ENCODE measurements at regions not wholly inside any gene's neighbourhood (a gene's known extent, or its start where the extent isn't known, plus 50 kb on each side); places are given as distances from the start of the nearest gene placed in this dataset.

DNA sequence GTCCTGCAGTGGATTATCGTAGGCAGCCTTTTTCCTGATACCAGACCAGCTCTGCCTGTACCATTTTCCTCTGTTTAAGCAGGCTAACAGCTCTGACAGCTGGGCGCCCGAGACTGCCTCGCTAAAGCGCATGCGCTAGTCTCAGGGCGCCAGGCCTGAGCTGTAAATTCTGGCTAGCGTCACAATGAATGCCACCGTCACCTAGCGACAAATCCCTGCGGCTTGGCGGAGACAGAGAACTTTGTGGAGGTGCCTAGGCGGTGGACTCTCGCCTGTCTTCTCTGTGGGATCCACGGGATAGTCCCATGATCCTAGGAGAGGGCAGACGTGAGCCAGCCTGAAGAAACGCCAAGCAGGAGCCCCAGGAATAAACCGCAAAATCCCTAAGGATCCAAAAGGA lies 573.9 kb downstream of the KCNJ18 start:
- POLR2A ChIA-PET = no interaction called here
- peaks cover 49% of the 10 kb centered on the region for H3K9me3 Mint-ChIP-seq
- H3K4me3 Mint-ChIP-seq = no peak overlapping the region
- H3K36me3 Mint-ChIP-seq = peaks cover 52% of the 10 kb centered on the region
- peaks cover 4% of the 10 kb centered on the region for H3K27me3 Mint-ChIP-seq (ENCODE audit: low read depth)
- no peaks in the 10 kb centered on the region for H3K4me1 Mint-ChIP-seq
- no peak for DNase-seq (ENCODE audit: low spot score)
- CTCF ChIA-PET = no interaction called here
- no peak overlapping the region for H3K27ac Mint-ChIP-seq
- TF ChIP-seq NR2C2 (CRISPR knock-in tag; IDR thresholded peaks at IDR 0.05) (no peak), ZNF532 (CRISPR knock-in tag; IDR thresholded peaks at IDR 0.05; ENCODE audit: borderline replicate concordance) (no peak), FOXJ3 (CRISPR knock-in tag; IDR thresholded peaks at IDR 0.05; ENCODE audit: borderline replicate concordance) (no peak)
- no peak for ATAC-seq

- H3K9me3 Mint-ChIP-seq = peaks cover 52% of the 10 kb centered on the region
- CTCF ChIA-PET = no interaction called here
- no peak overlapping the region for H3K27ac Mint-ChIP-seq
- no peak for TF ChIP-seq ZBTB21 (CRISPR knock-in tag; IDR thresholded peaks at IDR 0.05; ENCODE audit: borderline replicate concordance)
- no peak for TF ChIP-seq KAT7 (CRISPR knock-in tag; IDR thresholded peaks at IDR 0.05; ENCODE audit: borderline replicate concordance)
- no peak for TF ChIP-seq NFATC4 (CRISPR knock-in tag; IDR thresholded peaks at IDR 0.05)
- no peak for TF ChIP-seq MXD4 (CRISPR knock-in tag; IDR thresholded peaks at IDR 0.05; ENCODE audit: borderline replicate concordance)
- ATAC-seq (no peak), DNase-seq (ENCODE audit: low spot score) (no peak)
- H3K4me3 Mint-ChIP-seq = no peak overlapping the region
- POLR2A ChIA-PET = no interaction called here
- H3K4me1 Mint-ChIP-seq = no peaks in the 10 kb centered on the region
- peaks cover 10% of the 10 kb centered on the region for H3K27me3 Mint-ChIP-seq (ENCODE audit: low read depth)
- H3K36me3 Mint-ChIP-seq = peaks cover 58% of the 10 kb centered on the region
Observed at GRCh38 chr17:22267019-22267418, 574.7 kb downstream of the KCNJ18 start.

GRCh38 chr17:22268214-22268911 lies 576.0 kb downstream of the KCNJ18 start:
- TF ChIP-seq ZNF281 (CRISPR knock-in tag; IDR thresholded peaks at IDR 0.05) = no peak
- TF ChIP-seq ZNF317 (CRISPR knock-in tag; IDR thresholded peaks at IDR 0.05; ENCODE audit: borderline replicate concordance, low read depth) = no peak
- TF ChIP-seq, protein P1, sequence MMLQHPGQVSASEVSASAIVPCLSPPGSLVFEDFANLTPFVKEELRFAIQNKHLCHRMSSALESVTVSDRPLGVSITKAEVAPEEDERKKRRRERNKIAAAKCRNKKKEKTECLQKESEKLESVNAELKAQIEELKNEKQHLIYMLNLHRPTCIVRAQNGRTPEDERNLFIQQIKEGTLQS (CRISPR knock-in tag; conservative IDR thresholded peaks at IDR 0.05) = no peak
- TF ChIP-seq ZNF532 (CRISPR knock-in tag; IDR thresholded peaks at IDR 0.05; ENCODE audit: borderline replicate concordance) = no peak
- no peak for TF ChIP-seq GRHL2 (CRISPR knock-in tag; IDR thresholded peaks at IDR 0.05; ENCODE audit: insufficient replicate concordance, severe bottlenecking)
- TF ChIP-seq TEAD4 (CRISPR knock-in tag; IDR thresholded peaks at IDR 0.05) = no peak
- TF ChIP-seq OVOL2 (CRISPR knock-in tag; IDR thresholded peaks at IDR 0.05; ENCODE audit: borderline replicate concordance) = no peak
- Mint-ChIP-seq H3K4me1 (no peaks in the 10 kb centered on the region), H3K9me3 (peaks cover 52% of the 10 kb centered on the region), H3K27ac (no peak overlapping the region), H3K4me3 (no peak overlapping the region), H3K36me3 (peaks cover 57% of the 10 kb centered on the region), H3K27me3 (ENCODE audit: low read depth) (peaks cover 16% of the 10 kb centered on the region)
- DNase-seq (ENCODE audit: low spot score) = no peak
- no peak for ATAC-seq
- POLR2A ChIA-PET = no interaction called here
- CTCF ChIA-PET = no interaction called here

Measured in WTC11 (cell line).